KBM-7 (cell line): ENCODE measurements at regions not wholly inside any gene's neighbourhood (a gene's known extent, or its start where the extent isn't known, plus 50 kb on each side); places are given as distances from the start of the nearest gene placed in this dataset.
A peak's percentile ranks its signal among the peaks of the same experiment; 100 is the strongest.

Experiments used
- DNase-seq: peaks from one replicate; pipeline ENCODE4 v3.0.0-alpha.2; 2015
- in situ Hi-C: fragments of 300-500 bp; cut with MboI; formaldehyde crosslinking; loops from 2 replicates; pipeline ENCODE4 v1.14.3; 2020; ENCODE audit warnings: low sequenced_read_pairs, low pct_unique_long_range_greater_than_20kb, mixed read lengths

- in situ Hi-C loops = no loop called here
- no peak for DNase-seq
These were observed 179.0 kb downstream of the ADGRA3 start for GRCh38 chr4:22336822-22337221.

- in situ Hi-C loops = no loop called here
- DNase-seq = no peak
These were observed 181.7 kb downstream of the ADGRA3 start for GRCh38 chr4:22334155-22334554.

- in situ Hi-C loops = no loop called here
- no peak for DNase-seq
These were observed 191.4 kb downstream of the ADGRA3 start for GRCh38 chr4:22324422-22324821.

- no peak for DNase-seq
- in situ Hi-C loops = no loop called here
These were observed 192.2 kb downstream of the ADGRA3 start for GRCh38 chr4:22323691-22324090.

- no peak for DNase-seq
- in situ Hi-C loops = no loop called here
These were observed 192.9 kb downstream of the ADGRA3 start for GRCh38 chr4:22322996-22323395.

GRCh38 chr4:22315628-22316027 is 200.2 kb downstream of the ADGRA3 start:
- peak; percentile 11 for DNase-seq
- in situ Hi-C loops = no loop called here

GRCh38 chr4:22313976-22314375 is 201.9 kb downstream of the ADGRA3 start:
- no peak for DNase-seq
- in situ Hi-C loops = no loop called here

- in situ Hi-C loops = no loop called here
- no peak for DNase-seq
These were observed 203.8 kb downstream of the ADGRA3 start for GRCh38 chr4:22312113-22312512.

- in situ Hi-C loops = no loop called here
- no peak for DNase-seq
These were observed 214.6 kb downstream of the ADGRA3 start for GRCh38 chr4:22301253-22301652.

GRCh38 chr4:22299678-22300077 is 216.2 kb downstream of the ADGRA3 start:
- DNase-seq = no peak
- in situ Hi-C loops = no loop called here

- no peak for DNase-seq
- in situ Hi-C loops = no loop called here
These were observed 228.2 kb downstream of the ADGRA3 start for GRCh38 chr4:22287631-22288030.

GRCh38 chr4:22268350-22269025 is 247.4 kb downstream of the ADGRA3 start:
- peak; percentile 0 for DNase-seq
- in situ Hi-C loops = no loop called here

GRCh38 chr4:22264261-22264660 is 251.6 kb downstream of the ADGRA3 start:
- no peak for DNase-seq
- in situ Hi-C loops = no loop called here

- DNase-seq = no peak
- in situ Hi-C loops = no loop called here
These were observed 262.4 kb downstream of the ADGRA3 start for GRCh38 chr4:22253431-22253830.

GRCh38 chr4:22246847-22247246 is 269.0 kb downstream of the ADGRA3 start:
- no peak for DNase-seq
- in situ Hi-C loops = no loop called here

GRCh38 chr4:22245294-22245693 is 270.6 kb downstream of the ADGRA3 start:
- no peak for DNase-seq
- in situ Hi-C loops = no loop called here

- no peak for DNase-seq
- in situ Hi-C loops = no loop called here
These were observed 274.5 kb downstream of the ADGRA3 start for GRCh38 chr4:22241415-22241814.

- DNase-seq = no peak
- in situ Hi-C loops = no loop called here
These were observed 275.1 kb downstream of the ADGRA3 start for GRCh38 chr4:22240814-22241213.

GRCh38 chr4:22238742-22239141 is 277.1 kb downstream of the ADGRA3 start:
- DNase-seq = no peak
- in situ Hi-C loops = no loop called here

GRCh38 chr4:22237846-22238494 is 277.9 kb downstream of the ADGRA3 start:
- DNase-seq = no peak
- in situ Hi-C loops = no loop called here

GRCh38 chr4:22237155-22237751 is 278.6 kb downstream of the ADGRA3 start:
- peak; percentile 35 for DNase-seq
- in situ Hi-C loops = no loop called here
